H1 (cell line): ENCODE measurements at regions not wholly inside any gene's neighbourhood (a gene's known extent, or its start where the extent isn't known, plus 50 kb on each side); places are given as distances from the start of the nearest gene placed in this dataset.

Source experiments
- CTCF ChIA-PET: fragments of 300-600 bp; sonication (Branson Sonifier 250); formaldehyde crosslinking; loops from one replicate; lab custom pipeline; 2021; ENCODE audit not compliant: partially characterized antibody; lab: Charles Lee
- POLR2A ChIA-PET: fragments of 300-600 bp; sonication (Branson Sonifier 250); formaldehyde crosslinking; loops from one replicate; lab custom pipeline; 2021; ENCODE audit warnings: inconsistent platforms; ENCODE audit not compliant: partially characterized antibody; lab: Charles Lee
- DNase-seq, 2 experiments: peaks; one replicate each; pipeline versions ENCODE4 v3.0.0 to v3.0.0-alpha.2; 2010 to 2022; ENCODE audit warnings: low spot score in 2 of 2, low read depth in 1 of 2, mixed read lengths in 1 of 2
- FAIRE-seq: peaks from 2 replicates; lab custom pipeline; 2011; peaks lifted over from hg19 to GRCh38; lab: Jason Lieb, UNC
- H2AFZ ChIP-seq: 2 replicates; pipeline ENCODE4 v1.8.1; 2012; ENCODE audit warnings: low read length, inconsistent platforms
- H2AK5ac ChIP-seq: 2 replicates; pipeline ENCODE4 v1.6.1; 2013; ENCODE audit warnings: low read depth, low read length
- H2BK120ac ChIP-seq: replicated peaks from 2 replicates; pipeline ENCODE3; 2013; ENCODE audit warnings: low read depth, low read length, inconsistent platforms
- H2BK12ac ChIP-seq: 2 replicates; pipeline ENCODE4 v1.6.1; 2013; ENCODE audit warnings: low read depth, low read length
- H2BK15ac ChIP-seq: 2 replicates; pipeline ENCODE4 v1.6.1; 2013; ENCODE audit warnings: low read length
- H2BK20ac ChIP-seq: 2 replicates; pipeline ENCODE4 v1.6.1; 2013; ENCODE audit warnings: low read length
- H2BK5ac ChIP-seq: 2 replicates; pipeline ENCODE4 v1.6.1; 2013; ENCODE audit warnings: low read depth, low read length
- H3K14ac ChIP-seq: 2 replicates; pipeline ENCODE4 v1.6.1; 2013; ENCODE audit warnings: inconsistent platforms; ENCODE audit not compliant: insufficient read length
- H3K18ac ChIP-seq: 2 replicates; pipeline ENCODE4 v1.6.1; 2013; ENCODE audit warnings: low read length; ENCODE audit errors: extremely low read depth
- H3K23ac ChIP-seq: 2 replicates; pipeline ENCODE4 v1.6.1; 2013; ENCODE audit warnings: inconsistent platforms; ENCODE audit not compliant: insufficient read length
- H3K23me2 ChIP-seq: 2 replicates; pipeline ENCODE4 v1.6.1; 2013; ENCODE audit warnings: low read depth, low read length
- H3K27ac ChIP-seq: 2 replicates; pipeline ENCODE4 v1.6.1; 2011; ENCODE audit warnings: low read depth, low read length, inconsistent platforms
- H3K27me3 ChIP-seq, 4 experiments: replicated peaks in 1 of 4; 1 replicate in 1 of 4; 2 replicates in 3 of 4; pipeline versions ENCODE4 v1.6.1 to v1.8.1; 2011 to 2013; ENCODE audit warnings: low read length in 3 of 4, mild to moderate bottlenecking in 3 of 4, inconsistent platforms in 2 of 4, mixed read lengths in 2 of 4, moderate library complexity in 1 of 4; ENCODE audit not compliant: control insufficient read depth in 3 of 4, insufficient read depth in 3 of 4; ENCODE audit errors: extremely low read depth in 1 of 4
- H3K36me3 ChIP-seq, 4 experiments: 2 replicates each; pipeline versions ENCODE4 v1.6.1 to v1.8.1; 2011 to 2013; ENCODE audit warnings: mild to moderate bottlenecking in 4 of 4, low read length in 3 of 4, moderate library complexity in 2 of 4, control low read depth in 1 of 4, inconsistent platforms in 1 of 4; ENCODE audit not compliant: insufficient read depth in 4 of 4, control insufficient read depth in 2 of 4
- H3K4ac ChIP-seq: replicated peaks from 2 replicates; pipeline ENCODE3; 2013; ENCODE audit warnings: low read length, low read depth, mixed read lengths, inconsistent platforms; ENCODE audit not compliant: insufficient read length
- H3K4me1 ChIP-seq, 4 experiments: replicated peaks in 1 of 4; 1 replicate in 1 of 4; 2 replicates in 3 of 4; pipeline versions ENCODE4 v1.6.1 to v1.8.1; 2011 to 2013; ENCODE audit warnings: low read length in 3 of 4, inconsistent platforms in 2 of 4, mixed read lengths in 1 of 4; ENCODE audit not compliant: insufficient read depth in 4 of 4, control insufficient read depth in 3 of 4
- H3K4me2 ChIP-seq, 2 experiments: 2 replicates each; pipeline versions ENCODE4 v1.6.1 to v1.8.1; 2011 to 2013; ENCODE audit warnings: low read depth in 2 of 2, low read length in 2 of 2, control low read depth in 1 of 2, inconsistent platforms in 1 of 2, mild to moderate bottlenecking in 1 of 2; ENCODE audit not compliant: insufficient read depth in 1 of 2
- H3K4me3 ChIP-seq, 4 experiments: fragments of 200-600, 300-600 bp in 1 of 4; sonication (generic), shearing (Covaris generic), sonication (Bioruptor Twin) in 1 of 4; 2 replicates each; pipeline versions ENCODE4 v1.5.1 to v1.8.1; 2011 to 2016; ENCODE audit warnings: low read length in 4 of 4, low read depth in 3 of 4, control low read depth in 2 of 4, inconsistent platforms in 2 of 4, mild to moderate bottlenecking in 2 of 4, mixed read lengths in 1 of 4, moderate library complexity in 1 of 4; ENCODE audit not compliant: insufficient read depth in 2 of 4; ENCODE audit errors: extremely low read depth in 1 of 4
- H3K56ac ChIP-seq: replicated peaks from 2 replicates; pipeline ENCODE3; 2013; ENCODE audit warnings: low read depth, mild to moderate bottlenecking, mixed read lengths, low read length, inconsistent platforms; ENCODE audit not compliant: insufficient read length
- H3K79me1 ChIP-seq: 2 replicates; pipeline ENCODE4 v1.6.1; 2013; ENCODE audit warnings: low read depth, low read length, control low read depth
- H3K79me2 ChIP-seq, 2 experiments: 2 replicates each; pipeline versions ENCODE4 v1.6.1 to v1.8.1; 2012 to 2013; ENCODE audit warnings: low read length in 2 of 2, mild to moderate bottlenecking in 2 of 2, inconsistent platforms in 1 of 2; ENCODE audit not compliant: insufficient read depth in 2 of 2, control insufficient read depth in 1 of 2
- H3K9ac ChIP-seq, 4 experiments: replicated peaks in 1 of 4; 1 replicate in 1 of 4; 2 replicates in 3 of 4; pipeline versions ENCODE4 v1.6.1 to v1.8.1; 2011 to 2013; ENCODE audit warnings: low read depth in 3 of 4, low read length in 3 of 4, control low read depth in 2 of 4, mild to moderate bottlenecking in 2 of 4, moderate library complexity in 2 of 4, inconsistent platforms in 1 of 4; ENCODE audit errors: extremely low read depth in 1 of 4
- H3K9me3 ChIP-seq, 2 experiments: 2 replicates each; pipeline versions ENCODE4 v1.6.1 to v1.8.1; 2012 to 2013; ENCODE audit warnings: mild to moderate bottlenecking in 2 of 2, moderate library complexity in 2 of 2, control low read depth in 1 of 2, inconsistent platforms in 1 of 2, low read depth in 1 of 2, low read length in 1 of 2, mixed read lengths in 1 of 2; ENCODE audit not compliant: insufficient read depth in 2 of 2
- H4K20me1 ChIP-seq, 2 experiments: replicated peaks in 1 of 2; 2 replicates each; pipeline versions ENCODE3 to v1.8.1; 2011 to 2013; ENCODE audit warnings: inconsistent platforms in 2 of 2, low read length in 2 of 2, mild to moderate bottlenecking in 1 of 2; ENCODE audit not compliant: insufficient read depth in 2 of 2, control insufficient read depth in 1 of 2
- H4K5ac ChIP-seq: 2 replicates; pipeline ENCODE4 v1.6.1; 2013; ENCODE audit warnings: low read length, low read depth, mixed read lengths, inconsistent platforms; ENCODE audit not compliant: insufficient read length
- H4K8ac ChIP-seq: 2 replicates; pipeline ENCODE4 v1.8.0; 2013; ENCODE audit warnings: mild to moderate bottlenecking, moderate library complexity, low read length, inconsistent platforms; ENCODE audit not compliant: insufficient read depth; ENCODE audit errors: extremely low read depth
- H4K91ac ChIP-seq: replicated peaks from 2 replicates; pipeline ENCODE3; 2013; ENCODE audit warnings: low read length, mixed read lengths, inconsistent platforms; ENCODE audit not compliant: insufficient read length
- ASH2L ChIP-seq: fragments of 200-600, 300-600 bp; sonication (generic); IDR thresholded peaks from one replicate; pipeline ENCODE4 v1.7.1; 2017; ENCODE audit warnings: low read length
- BCL11A ChIP-seq, 2 experiments: IDR thresholded peaks; one replicate each; pipeline ENCODE4 v1.6.1; 2011; ENCODE audit warnings: low read depth in 2 of 2, low read length in 2 of 2, mild to moderate bottlenecking in 2 of 2
- CEBPB ChIP-seq: IDR thresholded peaks from 2 replicates; pipeline ENCODE4 v1.6.1; 2012; ENCODE audit warnings: low read depth, low read length
- CTBP2 ChIP-seq: IDR thresholded peaks from 2 replicates; pipeline ENCODE4 v1.7.0; 2011; ENCODE audit warnings: borderline replicate concordance, mild to moderate bottlenecking, moderate library complexity, mixed read lengths, low read length; ENCODE audit not compliant: insufficient read depth, insufficient read length
- EP300 ChIP-seq, 2 experiments: IDR thresholded peaks; 1 replicate in 1 of 2; 2 replicates in 1 of 2; pipeline ENCODE4 v1.6.1; 2011 to 2012; ENCODE audit warnings: low read depth in 2 of 2, low read length in 2 of 2, mild to moderate bottlenecking in 2 of 2, borderline replicate concordance in 1 of 2, inconsistent platforms in 1 of 2, moderate library complexity in 1 of 2
- GTF2F1 ChIP-seq: IDR thresholded peaks from 2 replicates; pipeline ENCODE4 v1.6.1; 2012; ENCODE audit warnings: low read depth, low read length, improper control_type of control experiment, borderline replicate concordance
- JUN ChIP-seq: IDR thresholded peaks from 2 replicates; pipeline ENCODE4 v1.6.1; 2011; ENCODE audit warnings: low read depth, mild to moderate bottlenecking, improper control_type of control experiment, low read length
- JUND ChIP-seq: IDR thresholded peaks from 2 replicates; pipeline ENCODE4 v1.6.1; 2011; ENCODE audit warnings: mild to moderate bottlenecking, improper control_type of control experiment, low read length
- RNF2 ChIP-seq: fragments of 200-900, 300-1000 bp; sonication (generic); IDR thresholded peaks from 2 replicates; pipeline ENCODE4 v1.7.1; 2016; ENCODE audit warnings: borderline replicate concordance, low read depth, mild to moderate bottlenecking, antibody characterized with exemption, low read length; ENCODE audit not compliant: poor library complexity, severe bottlenecking; ENCODE audit errors: missing control alignments
- SIRT6 ChIP-seq: IDR thresholded peaks from one replicate; pipeline ENCODE4 v1.7.1; 2012; ENCODE audit warnings: low read length, inconsistent platforms
- SP2 ChIP-seq: IDR thresholded peaks from 2 replicates; pipeline ENCODE4 v1.6.1; 2012; ENCODE audit warnings: mild to moderate bottlenecking, low read length, inconsistent platforms
- SUZ12 ChIP-seq: fragments of 200-600 bp; sonication (generic); IDR thresholded peaks from 2 replicates; pipeline ENCODE4 v1.6.1; 2012; ENCODE audit warnings: mild to moderate bottlenecking, inconsistent platforms, low read length, moderate library complexity, mixed read lengths
- TAF7 ChIP-seq: optimal IDR thresholded peaks from 2 replicates; pipeline ENCODE3; 2011; ENCODE audit warnings: low read depth, mild to moderate bottlenecking, inconsistent platforms, low read length, moderate library complexity, borderline replicate concordance
- ZNF274 ChIP-seq: IDR thresholded peaks from 2 replicates; pipeline ENCODE4 v1.7.0; 2012; ENCODE audit warnings: low read length, borderline replicate concordance; ENCODE audit errors: extremely low read depth
- WGBS, 2 experiments: shearing (Covaris generic) in 1 of 2; methylation state at CpG; one replicate each; pipeline versions ENCODE4 v1.1.6 to v1.1.7; 2013 to 2015; ENCODE audit warnings: low lambda C conversion rate in 2 of 2, mixed read lengths in 2 of 2, inconsistent platforms in 1 of 2, low coverage in 1 of 2, missing lambda C conversion rate in 1 of 2; ENCODE audit not compliant: insufficient replicate concordance in 2 of 2, insufficient coverage in 1 of 2, insufficient read length in 1 of 2; ENCODE audit errors: extremely low coverage in 1 of 2, missing lambda C conversion rate in 1 of 2; 5-methylcytosine and 5-hydroxymethylcytosine counted together

GRCh38 chr15:35857567-35858226 lies 311.7 kb upstream of the DPH6 start:
- Histone ChIP-seq H3K79me2 (no peaks in the 10 kb centered on the region), H3K4ac (no peak overlapping the region), H3K23ac (no peak overlapping the region), H3K4me1 (no peaks in the 10 kb centered on the region), H2BK15ac (no peak overlapping the region), H4K91ac (no peak overlapping the region), H4K20me1 (no peaks in the 10 kb centered on the region), H3K4me2 (no peak overlapping the region), H2AK5ac (no peak overlapping the region), H3K18ac (no peak overlapping the region), H3K79me1 (no peaks in the 10 kb centered on the region), H3K36me3 (no peaks in the 10 kb centered on the region), H4K5ac (no peak overlapping the region), H4K8ac (no peak overlapping the region), H3K27ac (no peak overlapping the region), H3K23me2 (no peaks in the 10 kb centered on the region), H2AFZ (no peak overlapping the region), H2BK20ac (no peak overlapping the region), H2BK120ac (no peak overlapping the region), H3K4me3 (no peak overlapping the region), H3K56ac (no peak overlapping the region), H3K14ac (no peak overlapping the region), H3K9ac (no peak overlapping the region), H2BK5ac (no peak overlapping the region), H3K9me3 (no peaks in the 10 kb centered on the region), H2BK12ac (no peak overlapping the region), H3K27me3 (no peaks in the 10 kb centered on the region)
- POLR2A ChIA-PET, result no interaction called here
- CTCF ChIA-PET, result interaction anchor here (0.9 kb wide), 1 partner anchor 159 kb away, joined by 3 read pairs; no protein-coding TSS in a partner anchor
- WGBS, 2 experiments, result 92% methylated on average over 6 of the region's 6 CpGs; no CpG with 5 or more reads in 1 of the 2 experiments
- DNase-seq, result no peak
- FAIRE-seq, result no peak
- TF ChIP-seq JUND (no peak), JUN (no peak), CEBPB (no peak), GTF2F1 (no peak), RNF2 (no peak), BCL11A (IDR thresholded peaks at IDR 0.05; ENCODE audit: low read depth in 2 of 2, low read length in 2 of 2) (no peak), ASH2L (no peak), TAF7 (no peak), ZNF274 (no peak), CTBP2 (no peak), SIRT6 (no peak), SUZ12 (no peak), SP2 (no peak), EP300 (IDR thresholded peaks at IDR 0.05; ENCODE audit: borderline replicate concordance in 1 of 2, low read depth in 2 of 2, low read length in 2 of 2) (no peak)
